ENCODE measurements at regions not wholly inside any gene's neighbourhood (a gene's known extent, or its start where the extent isn't known, plus 50 kb on each side); places are given as distances from the start of the nearest gene placed in this dataset.

DNA sequence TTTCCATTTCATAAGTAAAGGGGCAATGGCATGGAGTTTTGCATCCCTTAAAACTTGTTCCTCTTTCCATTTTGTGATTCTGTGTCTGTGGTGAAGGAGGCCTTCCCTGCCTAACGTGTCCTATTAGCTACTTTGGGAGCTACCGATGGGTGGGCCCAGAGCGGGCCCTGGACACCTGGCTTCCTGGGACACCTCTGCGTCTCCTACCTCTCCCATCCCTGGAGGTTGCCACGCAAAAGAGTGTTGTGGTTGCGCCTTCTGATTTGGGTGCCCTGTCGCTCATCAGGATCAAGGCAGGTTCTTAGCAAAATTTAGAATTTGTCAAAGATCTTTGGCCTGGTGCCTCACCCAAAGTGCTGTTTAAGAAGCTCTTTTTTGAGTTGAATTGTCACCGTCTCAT, 116.4 kb upstream of the CACNA1E start:
- TF ChIP-seq GATA2 (IDR thresholded peaks at IDR 0.05; ENCODE audit: low read depth, low read length), result no peak
- no peak for TF ChIP-seq GATA3 (IDR thresholded peaks at IDR 0.05; ENCODE audit: low read depth, low read length)

All from SH-SY5Y (cell line).